Neural progenitor cell (in vitro differentiated cells): ENCODE measurements at regions not wholly inside any gene's neighbourhood (a gene's known extent, or its start where the extent isn't known, plus 50 kb on each side); places are given as distances from the start of the nearest gene placed in this dataset.

Source experiments
- EZH2phosphoT487 ChIP-seq: fragments of 200-600 bp; sonication (generic); IDR thresholded peaks from 2 replicates; pipeline ENCODE4 v1.6.1; 2017; ENCODE audit warnings: antibody characterized with exemption
- TF ChIP-seq, protein P1 (sequence below): fragments of 200-600 bp; sonication (generic); IDR thresholded peaks from 2 replicates; pipeline ENCODE4 v1.5.1; 2017; ENCODE audit warnings: antibody characterized with exemption, mild to moderate bottlenecking

DNA sequence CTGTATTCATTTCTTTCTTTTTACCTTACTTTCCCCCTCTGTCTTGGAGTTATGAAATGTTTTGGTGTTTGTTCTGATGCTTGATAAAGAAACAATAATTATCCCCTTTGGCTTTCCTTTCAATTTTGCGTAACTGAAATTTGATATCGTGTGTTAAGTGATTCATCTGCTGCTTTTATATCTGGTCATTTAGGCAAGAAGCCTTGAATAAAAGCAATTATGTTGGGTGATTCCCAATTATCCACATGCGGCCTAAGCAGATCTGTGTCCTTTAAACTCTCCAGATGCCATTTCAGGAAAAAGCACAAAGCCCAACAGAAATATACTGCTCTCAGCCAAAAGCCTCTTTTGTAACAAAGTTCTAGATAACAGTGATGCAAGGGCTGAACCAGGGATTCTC lies 92.8 kb downstream of the TAF11L14 start:
- TF ChIP-seq, protein P1, sequence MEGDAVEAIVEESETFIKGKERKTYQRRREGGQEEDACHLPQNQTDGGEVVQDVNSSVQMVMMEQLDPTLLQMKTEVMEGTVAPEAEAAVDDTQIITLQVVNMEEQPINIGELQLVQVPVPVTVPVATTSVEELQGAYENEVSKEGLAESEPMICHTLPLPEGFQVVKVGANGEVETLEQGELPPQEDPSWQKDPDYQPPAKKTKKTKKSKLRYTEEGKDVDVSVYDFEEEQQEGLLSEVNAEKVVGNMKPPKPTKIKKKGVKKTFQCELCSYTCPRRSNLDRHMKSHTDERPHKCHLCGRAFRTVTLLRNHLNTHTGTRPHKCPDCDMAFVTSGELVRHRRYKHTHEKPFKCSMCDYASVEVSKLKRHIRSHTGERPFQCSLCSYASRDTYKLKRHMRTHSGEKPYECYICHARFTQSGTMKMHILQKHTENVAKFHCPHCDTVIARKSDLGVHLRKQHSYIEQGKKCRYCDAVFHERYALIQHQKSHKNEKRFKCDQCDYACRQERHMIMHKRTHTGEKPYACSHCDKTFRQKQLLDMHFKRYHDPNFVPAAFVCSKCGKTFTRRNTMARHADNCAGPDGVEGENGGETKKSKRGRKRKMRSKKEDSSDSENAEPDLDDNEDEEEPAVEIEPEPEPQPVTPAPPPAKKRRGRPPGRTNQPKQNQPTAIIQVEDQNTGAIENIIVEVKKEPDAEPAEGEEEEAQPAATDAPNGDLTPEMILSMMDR = no peak
- TF ChIP-seq EZH2phosphoT487 = no peak
